Fibroblast of upper back skin (primary cell): ENCODE measurements at regions not wholly inside any gene's neighbourhood (a gene's known extent, or its start where the extent isn't known, plus 50 kb on each side); places are given as distances from the start of the nearest gene placed in this dataset.

Experiments used
- DNase-seq: peaks from one replicate; pipeline ENCODE4 v3.0.0-alpha.2; 2013

GRCh38 chrX:122434942-122435341 is 749.1 kb upstream of the GRIA3 start:
- no peak for DNase-seq

GRCh38 chrX:122439831-122440230 is 744.2 kb upstream of the GRIA3 start:
- peak; percentile 38 for DNase-seq

- DNase-seq, result no peak
Measured at GRCh38 chrX:122440832-122441231, 743.2 kb upstream of the GRIA3 start.

- no peak for DNase-seq
Measured at GRCh38 chrX:122441451-122441850, 742.6 kb upstream of the GRIA3 start.

GRCh38 chrX:122445466-122445865 is 738.6 kb upstream of the GRIA3 start:
- DNase-seq, result no peak

GRCh38 chrX:122464341-122464740 is 719.7 kb upstream of the GRIA3 start:
- DNase-seq, result no peak

GRCh38 chrX:122475306-122475705 is 708.8 kb upstream of the GRIA3 start:
- DNase-seq, result peak; percentile 14

- DNase-seq, result peak; percentile 35
Measured at GRCh38 chrX:122500556-122500955, 683.5 kb upstream of the GRIA3 start.

- no peak for DNase-seq
Measured at GRCh38 chrX:122501652-122502051, 682.4 kb upstream of the GRIA3 start.

GRCh38 chrX:122504026-122504425 is 680.1 kb upstream of the GRIA3 start:
- DNase-seq, result peak; percentile 19

GRCh38 chrX:122512561-122513072 is 671.5 kb upstream of the GRIA3 start:
- peak; percentile 54 for DNase-seq

GRCh38 chrX:122517786-122518185 is 666.3 kb upstream of the GRIA3 start:
- peak; percentile 80 for DNase-seq

- DNase-seq, result no peak
Measured at GRCh38 chrX:122545778-122546177, 638.3 kb upstream of the GRIA3 start.

GRCh38 chrX:122546269-122546668 is 637.8 kb upstream of the GRIA3 start:
- no peak for DNase-seq

GRCh38 chrX:122552286-122552800 is 631.7 kb upstream of the GRIA3 start:
- peak; percentile 67 for DNase-seq

- no peak for DNase-seq
Measured at GRCh38 chrX:122555925-122556324, 628.2 kb upstream of the GRIA3 start.

GRCh38 chrX:122565952-122566351 is 618.1 kb upstream of the GRIA3 start:
- peak; percentile 98 for DNase-seq

- DNase-seq, result peak; percentile 59
Measured at GRCh38 chrX:122566401-122566800, 617.7 kb upstream of the GRIA3 start.

- DNase-seq, result peak; percentile 59
Measured at GRCh38 chrX:122567911-122568310, 616.2 kb upstream of the GRIA3 start.

GRCh38 chrX:122572461-122572860 is 611.6 kb upstream of the GRIA3 start:
- no peak for DNase-seq

GRCh38 chrX:122579036-122579435 is 605.0 kb upstream of the GRIA3 start:
- no peak for DNase-seq

- DNase-seq, result peak; percentile 87
Measured at GRCh38 chrX:122579526-122579925, 604.6 kb upstream of the GRIA3 start.

- peak; percentile 61 for DNase-seq
Measured at GRCh38 chrX:122582280-122582974, 601.7 kb upstream of the GRIA3 start.

GRCh38 chrX:122582975-122583305 is 601.1 kb upstream of the GRIA3 start:
- DNase-seq, result no peak

- no peak for DNase-seq
Measured at GRCh38 chrX:122583551-122583950, 600.5 kb upstream of the GRIA3 start.
